ENCODE measurements at regions not wholly inside any gene's neighbourhood (a gene's known extent, or its start where the extent isn't known, plus 50 kb on each side); places are given as distances from the start of the nearest gene placed in this dataset.

DNA sequence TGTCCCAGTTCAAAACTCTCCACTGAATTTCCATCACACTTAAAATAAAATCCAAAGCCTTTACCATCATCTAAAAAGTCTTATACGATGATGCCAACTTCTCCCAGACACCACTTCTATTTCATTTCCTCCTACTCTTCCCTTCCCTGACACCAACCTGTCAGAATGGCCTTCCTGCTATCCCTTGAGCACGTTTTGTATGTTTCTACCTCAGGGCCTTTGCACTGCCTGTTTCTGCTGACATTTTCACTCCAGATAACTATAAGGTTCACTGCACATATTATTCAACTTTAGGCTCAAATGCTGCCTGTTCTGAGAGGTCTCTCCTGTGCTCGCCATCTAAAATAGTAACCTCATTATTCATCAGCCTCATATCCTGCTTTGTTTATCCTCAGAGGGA, 269.6 kb downstream of the HTR7 start:
- TF ChIP-seq, protein P1, sequence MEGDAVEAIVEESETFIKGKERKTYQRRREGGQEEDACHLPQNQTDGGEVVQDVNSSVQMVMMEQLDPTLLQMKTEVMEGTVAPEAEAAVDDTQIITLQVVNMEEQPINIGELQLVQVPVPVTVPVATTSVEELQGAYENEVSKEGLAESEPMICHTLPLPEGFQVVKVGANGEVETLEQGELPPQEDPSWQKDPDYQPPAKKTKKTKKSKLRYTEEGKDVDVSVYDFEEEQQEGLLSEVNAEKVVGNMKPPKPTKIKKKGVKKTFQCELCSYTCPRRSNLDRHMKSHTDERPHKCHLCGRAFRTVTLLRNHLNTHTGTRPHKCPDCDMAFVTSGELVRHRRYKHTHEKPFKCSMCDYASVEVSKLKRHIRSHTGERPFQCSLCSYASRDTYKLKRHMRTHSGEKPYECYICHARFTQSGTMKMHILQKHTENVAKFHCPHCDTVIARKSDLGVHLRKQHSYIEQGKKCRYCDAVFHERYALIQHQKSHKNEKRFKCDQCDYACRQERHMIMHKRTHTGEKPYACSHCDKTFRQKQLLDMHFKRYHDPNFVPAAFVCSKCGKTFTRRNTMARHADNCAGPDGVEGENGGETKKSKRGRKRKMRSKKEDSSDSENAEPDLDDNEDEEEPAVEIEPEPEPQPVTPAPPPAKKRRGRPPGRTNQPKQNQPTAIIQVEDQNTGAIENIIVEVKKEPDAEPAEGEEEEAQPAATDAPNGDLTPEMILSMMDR (IDR thresholded peaks at IDR 0.05): no peak
- Histone ChIP-seq H3K4me1 (peaks cover 64% of the 10 kb centered on the region), H2AFZ (no peak overlapping the region), H3K79me2 (no peaks in the 10 kb centered on the region), H3K4me3 (ENCODE audit: low read depth, low read length) (no peak overlapping the region), H3K4me2 (ENCODE audit: low read length) (no peak overlapping the region), H3K9ac (no peak overlapping the region), H3K36me3 (ENCODE audit: control insufficient read depth, insufficient read depth, low read length) (no peaks in the 10 kb centered on the region), H3K9me3 (ENCODE audit: control insufficient read depth, low read length) (no peaks in the 10 kb centered on the region), H3K27me3 (ENCODE audit: control insufficient read depth, insufficient read depth, low read length) (no peaks in the 10 kb centered on the region), H3K27ac (peak overlapping the region; percentile 93)

DNA sequence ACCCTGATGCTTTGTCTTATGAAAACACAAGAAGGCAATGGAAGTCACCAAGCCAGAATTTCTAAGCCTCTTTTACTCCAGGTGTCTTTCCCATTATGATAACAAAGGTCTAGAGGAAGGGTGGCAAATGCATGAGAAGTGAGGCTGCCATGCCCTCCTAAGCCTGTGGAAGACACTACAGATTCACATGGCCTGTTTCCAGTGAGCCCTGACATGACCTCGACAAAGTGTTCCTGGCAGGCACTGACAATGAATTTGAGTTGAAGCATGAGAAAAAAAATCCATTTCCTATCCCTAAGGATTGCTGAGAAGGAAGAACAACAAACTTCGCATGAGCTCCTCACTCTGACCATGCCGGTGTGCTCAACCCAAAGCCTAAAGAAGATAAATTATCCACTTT, 268.0 kb downstream of the HTR7 start:
- Histone ChIP-seq H3K4me2 (ENCODE audit: low read length) (peak overlapping the region; percentile 14), H3K4me3 (ENCODE audit: low read depth, low read length) (no peak overlapping the region), H2AFZ (no peak overlapping the region), H3K36me3 (ENCODE audit: control insufficient read depth, insufficient read depth, low read length) (no peaks in the 10 kb centered on the region), H3K4me1 (peaks cover 75% of the 10 kb centered on the region), H3K27me3 (ENCODE audit: control insufficient read depth, insufficient read depth, low read length) (no peaks in the 10 kb centered on the region), H3K9me3 (ENCODE audit: control insufficient read depth, low read length) (no peaks in the 10 kb centered on the region), H3K79me2 (no peaks in the 10 kb centered on the region), H3K9ac (no peak overlapping the region), H3K27ac (peak overlapping the region; percentile 93)
- TF ChIP-seq, protein P1 (IDR thresholded peaks at IDR 0.05): peak; percentile 56

DNA sequence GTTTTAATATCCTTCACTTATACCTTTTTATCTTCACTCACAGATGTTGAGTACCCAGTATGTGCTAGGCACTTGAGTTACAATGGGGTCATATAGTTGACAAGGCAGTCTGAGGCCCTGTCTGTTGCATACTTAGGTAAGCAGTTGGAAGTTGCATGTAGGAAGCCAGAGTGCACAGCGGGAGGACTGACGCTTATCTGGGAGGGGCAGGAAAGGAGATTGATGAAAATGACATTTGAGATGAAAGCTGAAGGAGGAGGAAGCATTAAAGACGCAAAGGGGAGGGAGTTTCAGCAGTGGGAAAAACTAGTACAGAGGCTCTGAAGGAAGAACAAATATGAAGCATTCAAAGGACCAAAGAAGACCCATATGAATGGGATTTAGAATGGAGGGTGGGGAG, 266.2 kb downstream of the HTR7 start:
- Histone ChIP-seq H3K4me3 (ENCODE audit: low read depth, low read length) (no peak overlapping the region), H3K79me2 (peaks cover 2% of the 10 kb centered on the region), H3K36me3 (ENCODE audit: control insufficient read depth, insufficient read depth, low read length) (no peaks in the 10 kb centered on the region), H2AFZ (peak overlapping the region; percentile 30), H3K9ac (no peak overlapping the region), H3K27me3 (ENCODE audit: control insufficient read depth, insufficient read depth, low read length) (no peaks in the 10 kb centered on the region), H3K4me1 (peaks cover 80% of the 10 kb centered on the region), H3K9me3 (ENCODE audit: control insufficient read depth, low read length) (no peaks in the 10 kb centered on the region), H3K27ac (peak overlapping the region; percentile 93), H3K4me2 (ENCODE audit: low read length) (peak overlapping the region; percentile 44)
- TF ChIP-seq, protein P1 (IDR thresholded peaks at IDR 0.05): no peak

DNA sequence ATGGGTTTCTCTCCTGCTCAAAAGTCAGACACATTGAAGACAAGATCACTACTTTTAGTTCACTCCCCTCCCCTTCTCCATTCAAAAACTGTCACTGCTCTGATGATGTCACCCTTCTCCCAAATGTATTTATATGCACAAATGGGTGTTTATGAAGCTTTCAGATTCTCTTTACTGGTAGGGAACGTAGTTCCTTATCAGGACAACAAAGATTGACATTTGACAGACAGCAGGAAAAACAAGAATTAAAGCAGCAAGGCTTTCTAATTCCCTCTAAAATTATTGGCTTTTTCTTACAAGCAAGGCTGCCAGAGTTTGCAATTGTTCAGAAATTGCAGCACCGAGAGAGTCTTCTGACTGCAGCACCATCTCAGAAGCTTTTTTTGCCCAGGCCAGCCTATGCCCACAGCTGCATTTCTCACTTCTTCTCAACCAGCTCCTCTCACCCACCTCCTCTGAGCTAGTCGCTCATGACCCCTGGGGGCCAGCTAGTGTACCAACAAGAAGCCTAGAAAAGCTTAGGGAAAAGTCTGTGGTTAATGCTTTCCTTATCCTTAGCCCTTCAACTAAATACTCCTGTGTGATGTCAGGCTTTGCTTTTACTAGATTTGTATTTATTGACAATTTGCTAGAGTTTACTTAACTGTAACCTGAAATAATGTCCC, 265.1 kb downstream of the HTR7 start:
- Histone ChIP-seq H2AFZ (peak overlapping the region; percentile 8), H3K4me2 (ENCODE audit: low read length) (peak overlapping the region; percentile 19), H3K27me3 (ENCODE audit: control insufficient read depth, insufficient read depth, low read length) (no peaks in the 10 kb centered on the region), H3K9ac (no peak overlapping the region), H3K4me3 (ENCODE audit: low read depth, low read length) (no peak overlapping the region), H3K79me2 (peaks cover 5% of the 10 kb centered on the region), H3K9me3 (ENCODE audit: control insufficient read depth, low read length) (no peaks in the 10 kb centered on the region), H3K36me3 (ENCODE audit: control insufficient read depth, insufficient read depth, low read length) (no peaks in the 10 kb centered on the region), H3K4me1 (peaks cover 78% of the 10 kb centered on the region), H3K27ac (peak overlapping the region; percentile 93)
- TF ChIP-seq, protein P1 (IDR thresholded peaks at IDR 0.05): peak; percentile 70

DNA sequence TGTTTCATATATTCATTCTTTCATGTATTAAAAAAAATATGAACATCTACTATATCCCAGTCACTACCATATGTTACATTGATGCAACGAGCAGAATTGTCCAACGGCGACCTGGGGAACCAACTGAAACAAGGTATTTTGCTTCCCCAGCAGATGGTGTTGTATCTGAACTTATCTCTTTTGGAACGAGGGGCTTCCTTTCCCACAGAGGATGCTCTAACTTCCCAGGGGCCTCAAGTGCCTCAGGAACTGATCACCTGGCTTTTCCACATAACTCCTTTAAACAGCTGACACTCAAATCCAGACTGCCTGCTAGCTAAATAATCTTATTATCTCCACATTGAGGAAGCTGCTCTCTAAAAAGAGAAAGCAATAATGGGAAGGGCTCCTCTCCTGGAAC, 259.3 kb downstream of the HTR7 start:
- Histone ChIP-seq H3K9me3 (ENCODE audit: control insufficient read depth, low read length) (no peaks in the 10 kb centered on the region), H2AFZ (peak overlapping the region; percentile 40), H3K4me1 (peaks cover 69% of the 10 kb centered on the region), H3K27me3 (ENCODE audit: control insufficient read depth, insufficient read depth, low read length) (no peaks in the 10 kb centered on the region), H3K4me3 (ENCODE audit: low read depth, low read length) (no peak overlapping the region), H3K36me3 (ENCODE audit: control insufficient read depth, insufficient read depth, low read length) (no peaks in the 10 kb centered on the region), H3K4me2 (ENCODE audit: low read length) (no peak overlapping the region), H3K9ac (no peak overlapping the region), H3K79me2 (peaks cover 21% of the 10 kb centered on the region), H3K27ac (peak overlapping the region; percentile 93)
- TF ChIP-seq, protein P1 (IDR thresholded peaks at IDR 0.05): no peak

Data from parathyroid adenoma (tissue), 2 donors.